Colonic mucosa (tissue), 4 donors: ENCODE measurements at regions not wholly inside any gene's neighbourhood (a gene's known extent, or its start where the extent isn't known, plus 50 kb on each side); places are given as distances from the start of the nearest gene placed in this dataset.

ENCODE experiments used
- DNase-seq: peaks from one replicate; pipeline ENCODE4 v3.0.0-alpha.2; 2020
- H3K27ac ChIP-seq: fragments of 200-600 bp; one replicate; pipeline ENCODE4 v1.8.0; 2021
- H3K27me3 ChIP-seq: fragments of 200-600 bp; one replicate; pipeline ENCODE4 v1.8.0; 2021
- H3K36me3 ChIP-seq: fragments of 200-600 bp; one replicate; pipeline ENCODE4 v1.8.0; 2021
- H3K4me1 ChIP-seq: fragments of 200-600 bp; one replicate; pipeline ENCODE4 v1.8.0; 2021; ENCODE audit warnings: mild to moderate bottlenecking
- H3K4me3 ChIP-seq: fragments of 200-600 bp; one replicate; pipeline ENCODE4 v1.8.0; 2021
- H3K9ac ChIP-seq, 2 donors: one replicate each; pipeline ENCODE4 v1.7.0; 2013; ENCODE audit warnings: control low read depth in 2 of 2, low read depth in 2 of 2, low read length in 2 of 2
- H3K9me3 ChIP-seq: fragments of 200-600 bp; one replicate; pipeline ENCODE4 v1.8.0; 2021
- CTCF ChIP-seq: fragments of 200-600 bp; IDR thresholded peaks from one replicate; pipeline ENCODE4 v1.8.0; 2022; ENCODE audit warnings: antibody characterized with exemption, mild to moderate bottlenecking
- intact Hi-C: fragments of 100-400 bp; cut with DNase I; formaldehyde crosslinking; loops from one replicate; pipeline ENCODE4 v1.14.1; 2022
- donor health status: healthy.
- donor health status: DM: no; HTN: no; CAD: no.
- donor health status: DM: no; HTN: no; CAD: no.

DNA sequence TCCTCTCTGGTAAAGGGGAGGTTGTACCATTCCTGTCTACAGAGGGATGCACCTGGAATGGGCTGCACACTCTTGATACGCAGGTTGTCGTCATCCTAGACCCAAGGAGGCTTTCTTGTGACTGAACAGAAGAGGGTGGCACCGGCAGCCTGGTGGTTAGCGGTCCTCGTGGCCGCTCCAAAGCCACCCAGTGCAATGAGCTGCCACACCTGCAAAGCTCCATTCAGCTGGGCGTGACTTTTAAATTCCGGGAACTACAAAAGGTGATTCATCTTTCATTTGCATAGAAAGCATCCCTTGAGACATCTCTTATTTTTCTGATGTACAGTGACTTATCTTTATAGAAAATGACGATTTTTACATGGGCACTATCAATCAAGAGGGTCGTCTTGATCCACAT is 286.1 kb upstream of the IRX1 start:
- H3K9ac ChIP-seq = no peak overlapping the region
- no peaks in the 10 kb centered on the region for H3K27me3 ChIP-seq
- H3K4me3 ChIP-seq = no peak overlapping the region
- no peak for DNase-seq
- no peak for TF ChIP-seq CTCF
- no peak overlapping the region for H3K27ac ChIP-seq
- no peaks in the 10 kb centered on the region for H3K4me1 ChIP-seq
- no peaks in the 10 kb centered on the region for H3K9me3 ChIP-seq
- intact Hi-C loops = no loop called here
- H3K36me3 ChIP-seq = no peaks in the 10 kb centered on the region

DNA sequence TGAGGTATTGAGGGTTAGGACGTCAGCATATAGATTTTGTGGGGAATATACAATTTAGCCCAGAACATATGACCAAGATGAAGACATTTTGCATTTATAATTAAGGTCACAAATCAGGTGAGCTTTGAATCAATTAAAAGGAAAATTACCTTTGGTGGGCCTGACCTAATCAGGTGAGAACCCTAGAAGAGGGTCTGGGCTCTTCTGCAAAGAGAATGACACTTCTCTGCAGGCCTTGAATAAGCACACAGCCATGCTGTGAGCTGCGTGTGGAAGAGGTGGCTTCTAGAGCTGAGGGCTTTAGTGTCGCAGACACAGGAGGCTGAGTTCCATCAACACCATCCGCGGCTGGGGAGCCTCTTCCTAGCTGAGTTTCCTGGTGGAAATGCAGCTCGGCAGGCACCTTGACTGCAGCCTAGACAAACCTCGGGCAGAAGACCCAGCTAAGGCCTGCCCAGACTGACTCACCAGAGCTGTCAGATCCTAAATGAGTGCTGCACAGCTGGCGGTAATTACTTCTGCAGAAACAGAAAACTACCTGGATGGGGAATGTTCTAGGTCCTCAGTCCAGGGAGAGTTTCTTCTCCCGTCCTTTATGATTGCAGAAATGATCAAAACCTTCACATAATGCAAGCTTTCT is 287.5 kb upstream of the IRX1 start:
- intact Hi-C loops = no loop called here
- Histone ChIP-seq H3K9ac (no peak overlapping the region), H3K4me1 (no peaks in the 10 kb centered on the region), H3K27ac (no peak overlapping the region), H3K36me3 (no peaks in the 10 kb centered on the region), H3K4me3 (no peak overlapping the region), H3K9me3 (no peaks in the 10 kb centered on the region), H3K27me3 (no peaks in the 10 kb centered on the region)
- DNase-seq = no peak
- no peak for TF ChIP-seq CTCF

DNA sequence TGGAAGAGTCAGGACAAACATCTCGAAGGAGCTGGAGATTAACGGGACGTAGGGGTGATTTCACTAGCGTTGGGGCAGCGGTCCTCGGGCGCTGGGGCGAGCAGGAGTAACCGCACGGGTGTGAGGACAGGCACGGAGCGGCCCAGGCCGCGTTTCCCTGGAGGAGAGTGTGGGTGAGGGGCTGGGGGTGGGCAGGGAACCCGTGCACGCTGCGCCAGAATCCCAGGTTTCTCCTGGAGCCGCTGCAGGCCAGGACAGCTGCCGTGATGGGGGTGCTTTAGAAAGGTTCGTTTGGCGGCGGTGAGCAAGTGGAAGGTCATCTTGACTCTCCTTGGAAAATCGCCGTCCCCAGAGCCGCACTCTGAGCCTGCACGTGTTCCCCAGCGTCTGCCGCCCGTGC is 290.2 kb upstream of the IRX1 start:
- intact Hi-C loops = no loop called here
- Histone ChIP-seq H3K4me3 (no peak overlapping the region), H3K27ac (no peak overlapping the region), H3K9ac (no peak overlapping the region), H3K27me3 (no peaks in the 10 kb centered on the region), H3K9me3 (no peaks in the 10 kb centered on the region), H3K4me1 (no peaks in the 10 kb centered on the region), H3K36me3 (no peaks in the 10 kb centered on the region)
- no peak for DNase-seq
- no peak for TF ChIP-seq CTCF

DNA sequence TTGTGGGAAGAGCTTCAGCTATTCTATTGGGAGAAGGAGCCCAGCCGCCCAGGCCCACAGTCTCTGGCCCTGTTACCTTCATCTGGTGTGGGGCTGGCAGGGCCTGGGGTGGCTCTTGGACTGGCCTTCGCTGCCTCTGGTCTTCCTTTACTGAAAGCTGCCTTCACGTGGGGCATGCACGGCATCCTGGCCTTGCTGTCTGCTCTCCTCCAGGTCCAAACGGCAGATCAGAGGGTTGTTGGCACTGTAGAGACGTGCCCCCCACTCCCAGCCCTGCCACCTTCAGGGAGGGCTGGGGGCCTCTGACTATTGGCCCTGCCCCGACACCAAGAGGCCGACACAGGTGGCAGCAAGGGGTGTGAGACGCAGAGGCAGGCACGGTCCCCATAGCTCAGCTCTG is 291.3 kb upstream of the IRX1 start:
- no peak overlapping the region for H3K27ac ChIP-seq
- no peaks in the 10 kb centered on the region for H3K9me3 ChIP-seq
- no peak overlapping the region for H3K9ac ChIP-seq
- no peaks in the 10 kb centered on the region for H3K4me1 ChIP-seq
- H3K27me3 ChIP-seq = no peaks in the 10 kb centered on the region
- no peaks in the 10 kb centered on the region for H3K36me3 ChIP-seq
- DNase-seq = no peak
- intact Hi-C loops = no loop called here
- no peak for TF ChIP-seq CTCF
- H3K4me3 ChIP-seq = no peak overlapping the region

DNA sequence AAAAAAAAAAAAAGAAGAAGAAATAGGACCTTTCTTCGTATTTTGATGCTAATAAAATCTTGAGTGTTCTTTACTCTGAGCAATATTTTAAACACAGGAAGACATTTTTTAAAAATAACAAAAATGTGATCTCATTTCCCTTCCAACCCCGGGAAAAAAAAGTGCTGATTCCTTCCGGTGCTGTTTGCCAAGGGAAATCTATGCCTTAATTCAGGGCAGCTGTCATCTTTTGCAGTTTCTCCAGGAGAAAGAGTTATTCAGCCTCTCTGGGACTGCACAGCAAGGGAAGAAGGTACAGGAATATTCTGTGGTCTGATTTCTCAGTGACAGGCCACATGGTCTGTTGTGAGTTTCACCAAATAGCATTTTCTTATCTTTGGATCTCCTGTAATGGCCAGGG is 291.9 kb upstream of the IRX1 start:
- DNase-seq = no peak
- no peaks in the 10 kb centered on the region for H3K4me1 ChIP-seq
- no peak overlapping the region for H3K27ac ChIP-seq
- H3K9ac ChIP-seq = no peak overlapping the region
- H3K4me3 ChIP-seq = no peak overlapping the region
- H3K36me3 ChIP-seq = no peaks in the 10 kb centered on the region
- no peaks in the 10 kb centered on the region for H3K27me3 ChIP-seq
- no peaks in the 10 kb centered on the region for H3K9me3 ChIP-seq
- TF ChIP-seq CTCF = no peak
- intact Hi-C loops = no loop called here
